ENCODE measurements at regions not wholly inside any gene's neighbourhood (a gene's known extent, or its start where the extent isn't known, plus 50 kb on each side); places are given as distances from the start of the nearest gene placed in this dataset.

GRCh38 chr5:44646016-44646415 is 162.7 kb upstream of the MRPS30 start:
- intact Hi-C loops (cut with DNase I), result no loop called here
- Histone ChIP-seq H3K4me1 (no peaks in the 10 kb centered on the region), H3K27ac (no peak overlapping the region), H3K27me3 (no peaks in the 10 kb centered on the region), H3K9me3 (no peaks in the 10 kb centered on the region), H3K4me3 (no peak overlapping the region), H3K36me3 (replicated peaks in 1 of 2; ENCODE audit: insufficient read depth in 1 of 2, low read depth in 2 of 2) (no peaks in the 10 kb centered on the region)
- TF ChIP-seq POLR2A (IDR thresholded peaks at IDR 0.05), result no peak
- TF ChIP-seq CTCF (IDR thresholded peaks at IDR 0.05), result no peak
- no peak for DNase-seq
- WGBS, 2 donors, result 38 to 51% methylated on average over 4 of the region's 4 CpGs
- no peak for ATAC-seq

- ATAC-seq (no peak), DNase-seq (no peak)
- H3K36me3 ChIP-seq (replicated peaks in 1 of 2; ENCODE audit: insufficient read depth in 1 of 2, low read depth in 2 of 2), result no peaks in the 10 kb centered on the region
- WGBS, 2 donors, result 61 to 80% methylated on average over 2 of the region's 2 CpGs
- H3K4me3 ChIP-seq, result no peak overlapping the region
- intact Hi-C loops (cut with DNase I), result no loop called here
- no peaks in the 10 kb centered on the region for H3K4me1 ChIP-seq
- H3K27me3 ChIP-seq, result no peaks in the 10 kb centered on the region
- no peak for TF ChIP-seq CTCF (IDR thresholded peaks at IDR 0.05)
- no peak overlapping the region for H3K27ac ChIP-seq
- no peaks in the 10 kb centered on the region for H3K9me3 ChIP-seq
These were observed 163.2 kb upstream of the MRPS30 start for GRCh38 chr5:44645502-44645901.

GRCh38 chr5:44644628-44645027 is 164.1 kb upstream of the MRPS30 start:
- Histone ChIP-seq H3K4me1 (no peaks in the 10 kb centered on the region), H3K9me3 (no peaks in the 10 kb centered on the region), H3K27ac (no peak overlapping the region), H3K27me3 (no peaks in the 10 kb centered on the region), H3K4me3 (no peak overlapping the region), H3K36me3 (replicated peaks in 1 of 2; ENCODE audit: insufficient read depth in 1 of 2, low read depth in 2 of 2) (no peaks in the 10 kb centered on the region)
- WGBS, 2 donors, result 56 to 66% methylated on average over 3 of the region's 3 CpGs
- intact Hi-C loops (cut with DNase I), result no loop called here
- no peak for TF ChIP-seq CTCF (IDR thresholded peaks at IDR 0.05)
- TF ChIP-seq POLR2A (IDR thresholded peaks at IDR 0.05), result no peak
- no peak for ATAC-seq
- DNase-seq, result no peak

- WGBS, 2 donors, result 74 to 100% methylated on average over 1 to 2 of the region's 2 CpGs
- TF ChIP-seq POLR2A (IDR thresholded peaks at IDR 0.05), result no peak
- TF ChIP-seq CTCF (IDR thresholded peaks at IDR 0.05), result no peak
- no peak for ATAC-seq
- Histone ChIP-seq H3K9me3 (no peaks in the 10 kb centered on the region), H3K4me3 (no peak overlapping the region), H3K27ac (no peak overlapping the region), H3K4me1 (no peaks in the 10 kb centered on the region), H3K36me3 (replicated peaks in 1 of 2; ENCODE audit: insufficient read depth in 1 of 2, low read depth in 2 of 2) (no peaks in the 10 kb centered on the region), H3K27me3 (no peaks in the 10 kb centered on the region)
- intact Hi-C loops (cut with DNase I), result no loop called here
- DNase-seq, result no peak
These were observed 166.9 kb upstream of the MRPS30 start for GRCh38 chr5:44641820-44642219.

- WGBS, 2 donors, result 78 to 87% methylated on average over 2 to 5 of the region's 5 CpGs
- no peak for DNase-seq
- intact Hi-C loops (cut with DNase I), result no loop called here
These were observed 167.7 kb upstream of the MRPS30 start for GRCh38 chr5:44640945-44641456.

More at GRCh38 chr5:44640945-44641456, 167.7 kb upstream of the MRPS30 start:
- no peak for TF ChIP-seq POLR2A (IDR thresholded peaks at IDR 0.05)
- no peaks in the 10 kb centered on the region for H3K4me1 ChIP-seq
- no peak for ATAC-seq
- H3K4me3 ChIP-seq, result no peak overlapping the region
- no peak overlapping the region for H3K27ac ChIP-seq
- no peaks in the 10 kb centered on the region for H3K27me3 ChIP-seq
- no peaks in the 10 kb centered on the region for H3K36me3 ChIP-seq (replicated peaks in 1 of 2; ENCODE audit: insufficient read depth in 1 of 2, low read depth in 2 of 2)
- H3K9me3 ChIP-seq, result no peaks in the 10 kb centered on the region
